Omental fat pad (tissue), 3 donors: ENCODE measurements at regions not wholly inside any gene's neighbourhood (a gene's known extent, or its start where the extent isn't known, plus 50 kb on each side); places are given as distances from the start of the nearest gene placed in this dataset.
"Not testable (repeated sequence)": the region's sequence is repeated elsewhere in the genome, so short reads cannot be mapped to it uniquely, and the experiment has no call there.

Source experiments
- ATAC-seq: fragments of 150-250 bp; one replicate; pipeline ENCODE4 v1.9.1; 2016; ENCODE audit warnings: mild to moderate bottlenecking, moderate library complexity; ENCODE audit not compliant: low FRiP score
- DNase-seq: peaks from one replicate; pipeline ENCODE4 v3.0.0-alpha.2; 2019; ENCODE audit warnings: low spot score
- TF ChIP-seq, protein P1 (sequence below), 3 donors: fragments of 450-650 bp; IDR thresholded peaks; one replicate each; pipeline ENCODE4 v1.5.1; 2016 to 2017; ENCODE audit warnings: antibody characterized with exemption in 3 of 3, mild to moderate bottlenecking in 3 of 3, moderate library complexity in 2 of 3

DNA sequence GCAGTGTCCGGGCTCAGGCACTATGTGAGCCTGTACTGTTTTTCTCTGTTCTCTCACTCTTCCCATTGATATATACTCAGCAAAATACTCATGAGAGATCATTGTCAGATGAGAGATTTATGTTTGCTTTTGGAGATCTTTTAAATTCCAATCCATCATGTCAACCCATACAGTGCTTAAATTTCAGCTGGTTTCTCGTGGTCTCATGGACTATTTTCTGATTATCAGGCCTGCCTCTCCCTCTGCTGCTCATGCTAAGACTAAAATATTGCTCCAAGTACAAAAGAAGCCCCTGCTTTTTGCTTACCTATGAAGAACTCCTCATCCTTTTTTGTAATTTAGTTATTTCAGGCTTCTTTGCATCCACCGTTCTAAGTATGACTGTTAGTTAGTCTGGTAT lies 547.2 kb downstream of the KCNJ2 start:
- TF ChIP-seq, protein P1, sequence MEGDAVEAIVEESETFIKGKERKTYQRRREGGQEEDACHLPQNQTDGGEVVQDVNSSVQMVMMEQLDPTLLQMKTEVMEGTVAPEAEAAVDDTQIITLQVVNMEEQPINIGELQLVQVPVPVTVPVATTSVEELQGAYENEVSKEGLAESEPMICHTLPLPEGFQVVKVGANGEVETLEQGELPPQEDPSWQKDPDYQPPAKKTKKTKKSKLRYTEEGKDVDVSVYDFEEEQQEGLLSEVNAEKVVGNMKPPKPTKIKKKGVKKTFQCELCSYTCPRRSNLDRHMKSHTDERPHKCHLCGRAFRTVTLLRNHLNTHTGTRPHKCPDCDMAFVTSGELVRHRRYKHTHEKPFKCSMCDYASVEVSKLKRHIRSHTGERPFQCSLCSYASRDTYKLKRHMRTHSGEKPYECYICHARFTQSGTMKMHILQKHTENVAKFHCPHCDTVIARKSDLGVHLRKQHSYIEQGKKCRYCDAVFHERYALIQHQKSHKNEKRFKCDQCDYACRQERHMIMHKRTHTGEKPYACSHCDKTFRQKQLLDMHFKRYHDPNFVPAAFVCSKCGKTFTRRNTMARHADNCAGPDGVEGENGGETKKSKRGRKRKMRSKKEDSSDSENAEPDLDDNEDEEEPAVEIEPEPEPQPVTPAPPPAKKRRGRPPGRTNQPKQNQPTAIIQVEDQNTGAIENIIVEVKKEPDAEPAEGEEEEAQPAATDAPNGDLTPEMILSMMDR (IDR thresholded peaks at IDR 0.05), result no peak
- no peak for ATAC-seq
- DNase-seq, result no peak

DNA sequence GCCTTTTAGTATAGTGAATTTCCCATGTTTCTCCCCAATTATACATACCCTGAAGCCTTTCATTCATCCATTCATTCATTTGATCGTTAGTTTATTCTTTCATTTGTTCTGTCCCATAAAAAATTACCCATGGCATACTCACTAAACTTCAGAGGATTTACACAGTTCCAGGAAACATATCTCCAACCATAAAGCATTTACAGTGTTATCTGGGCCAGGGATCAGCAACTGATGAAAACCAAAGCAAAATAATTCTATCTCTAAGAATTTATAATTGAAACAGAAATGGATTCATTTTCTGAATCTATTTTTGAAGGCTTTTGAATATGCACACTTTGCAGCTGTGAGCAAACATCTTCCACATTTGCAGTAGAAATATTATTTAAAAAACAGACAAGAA lies 547.7 kb downstream of the KCNJ2 start:
- DNase-seq (no peak), ATAC-seq (no peak)
- TF ChIP-seq, protein P1 (IDR thresholded peaks at IDR 0.05), result no peak

DNA sequence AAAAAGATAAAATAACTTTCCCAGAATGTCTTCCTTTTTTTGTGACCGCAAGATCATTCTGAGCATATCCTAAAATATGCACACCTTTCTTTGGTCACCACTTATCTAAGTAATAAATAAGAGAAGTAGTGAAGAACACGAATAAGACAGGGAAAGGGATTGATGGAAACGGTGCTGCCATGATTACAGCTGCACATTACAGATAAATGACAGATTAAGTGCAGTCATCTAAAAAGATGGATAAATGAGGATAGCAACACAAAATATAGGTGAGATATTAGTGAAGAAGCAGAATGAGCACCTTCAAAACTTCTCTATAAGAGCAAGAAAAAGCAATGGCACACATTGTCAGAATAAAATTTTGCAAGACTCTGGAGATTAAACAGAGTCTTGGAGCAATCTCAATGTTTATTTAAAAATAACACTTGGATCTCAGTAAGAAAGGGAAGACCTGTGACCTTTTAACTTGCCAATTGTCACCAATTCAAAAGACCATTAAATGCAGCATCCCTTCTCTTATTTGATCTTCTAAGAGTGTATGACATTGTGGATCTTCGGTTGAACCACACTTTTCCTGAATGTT lies 567.1 kb downstream of the KCNJ2 start:
- TF ChIP-seq, protein P1 (IDR thresholded peaks at IDR 0.05), result no peak
- ATAC-seq (no peak), DNase-seq (no peak)

DNA sequence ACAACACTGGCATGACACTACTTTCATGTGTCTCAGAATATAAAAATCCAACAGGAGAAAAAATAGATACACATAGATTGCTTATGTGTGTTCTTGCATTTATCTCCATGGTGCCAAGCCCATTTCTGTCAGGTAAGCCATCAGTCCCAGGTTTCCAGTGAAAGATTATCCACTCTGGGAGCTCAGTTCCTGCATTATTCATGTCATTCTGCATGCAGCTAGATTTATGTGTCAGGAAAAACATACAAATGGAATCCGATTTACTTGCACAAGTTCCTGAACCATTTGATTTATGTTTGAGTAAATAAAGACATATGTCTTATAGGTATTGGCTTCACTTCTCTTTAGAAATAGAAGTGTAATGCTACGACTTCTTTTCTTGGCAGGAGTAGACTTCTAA lies 569.7 kb downstream of the KCNJ2 start:
- DNase-seq, result no peak
- no peak for ATAC-seq
- TF ChIP-seq, protein P1 (IDR thresholded peaks at IDR 0.05), result no peak

DNA sequence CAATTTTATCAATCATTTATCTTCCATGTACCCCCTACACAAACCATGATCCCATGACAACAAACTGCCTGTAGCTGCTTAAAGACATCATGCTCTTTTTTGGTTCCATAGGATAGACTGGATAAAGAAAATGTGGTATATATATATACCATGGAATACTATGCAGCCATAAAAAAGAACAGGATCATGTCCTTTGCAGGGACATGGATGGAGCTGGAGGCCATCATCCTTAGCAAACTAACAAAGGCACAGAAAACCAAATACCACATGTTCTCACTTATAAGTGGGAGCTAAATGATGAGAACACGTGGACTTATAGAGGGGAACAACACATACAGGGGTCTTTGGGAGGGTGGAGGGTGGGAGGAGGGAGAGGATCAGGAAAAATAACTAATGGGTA lies 577.2 kb downstream of the KCNJ2 start:
- DNase-seq, ATAC-seq: not testable (repeated sequence)

DNA sequence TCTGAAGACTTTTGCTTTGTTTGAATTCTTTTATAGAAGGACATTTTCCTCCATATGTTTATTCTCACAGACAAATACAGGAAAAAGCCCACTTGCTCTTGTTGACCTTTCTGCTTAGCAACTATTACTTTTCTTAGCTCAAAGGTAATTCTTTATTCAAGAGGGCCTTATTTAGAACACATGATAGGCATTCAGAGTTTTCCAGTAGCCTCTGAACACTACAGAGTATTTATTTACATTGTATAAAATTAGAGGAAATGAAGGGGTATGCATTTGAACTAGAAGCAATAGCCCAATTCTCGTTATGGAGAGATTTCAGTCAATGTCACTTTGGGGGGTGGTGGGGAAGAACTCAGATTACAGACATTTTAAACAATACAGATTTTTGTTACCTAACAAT lies 581.7 kb downstream of the KCNJ2 start:
- DNase-seq (no peak), ATAC-seq (no peak)
- TF ChIP-seq, protein P1 (IDR thresholded peaks at IDR 0.05), result no peak

DNA sequence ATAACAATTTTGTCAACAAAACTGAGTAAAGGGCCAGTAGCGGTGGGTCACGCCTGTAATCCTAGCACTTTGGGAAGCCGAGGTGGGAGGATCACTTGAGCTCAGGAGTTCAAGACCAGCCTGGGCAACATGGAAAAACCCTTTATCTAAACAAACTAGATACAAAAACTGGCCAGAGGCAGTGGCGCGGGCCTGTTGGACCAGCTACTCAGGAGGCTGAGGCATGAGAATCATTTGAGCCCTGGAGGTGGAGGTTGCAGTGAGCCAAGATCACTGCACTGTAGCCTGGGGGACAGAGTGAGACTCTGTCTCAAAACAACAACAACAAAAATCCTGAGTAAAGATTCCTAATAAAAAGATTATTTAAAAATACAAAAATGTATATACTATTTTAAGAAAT lies 583.1 kb downstream of the KCNJ2 start:
- not testable (repeated sequence) for DNase-seq, ATAC-seq

DNA sequence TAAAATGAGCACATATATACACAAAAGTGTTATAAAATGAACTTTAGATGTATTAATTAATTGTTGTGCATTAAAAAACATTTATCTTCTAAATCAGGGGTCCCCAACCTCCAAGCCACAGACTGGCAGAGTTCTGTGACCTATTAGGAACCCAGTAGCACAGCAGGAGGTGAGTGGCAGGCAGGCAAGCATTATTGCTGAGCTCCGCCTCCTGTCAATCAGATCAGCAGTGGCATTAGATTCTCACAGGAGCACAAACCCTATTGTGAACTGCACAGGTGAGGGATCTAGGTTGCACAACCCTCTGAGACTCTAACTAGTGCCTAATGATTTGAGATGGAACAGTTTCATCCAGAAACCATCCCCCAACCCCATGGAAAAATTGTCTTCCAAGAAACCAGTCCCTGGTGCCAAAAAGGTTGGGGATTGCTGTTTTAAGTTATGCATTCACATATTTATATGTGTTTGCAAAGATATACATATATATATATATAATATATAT lies 583.7 kb downstream of the KCNJ2 start:
- no peak for ATAC-seq
- TF ChIP-seq, protein P1 (IDR thresholded peaks at IDR 0.05), result no peak
- DNase-seq, result no peak
